NCI-H510A (cell line): ENCODE measurements at regions not wholly inside any gene's neighbourhood (a gene's known extent, or its start where the extent isn't known, plus 50 kb on each side); places are given as distances from the start of the nearest gene placed in this dataset.
"Not testable (repeated sequence)": the region's sequence is repeated elsewhere in the genome, so short reads cannot be mapped to it uniquely, and the experiment has no call there.

Experiments
- DNase-seq: peaks from one replicate; lab custom pipeline; 2025; lab: John Stamatoyannopoulos, UW

GRCh38 chr5:92629574-92629973 is 951.4 kb downstream of the NR2F1-AS1 start:
- no peak for DNase-seq

GRCh38 chr5:92629000-92629399 is 952.0 kb downstream of the NR2F1-AS1 start:
- no peak for DNase-seq

DNA sequence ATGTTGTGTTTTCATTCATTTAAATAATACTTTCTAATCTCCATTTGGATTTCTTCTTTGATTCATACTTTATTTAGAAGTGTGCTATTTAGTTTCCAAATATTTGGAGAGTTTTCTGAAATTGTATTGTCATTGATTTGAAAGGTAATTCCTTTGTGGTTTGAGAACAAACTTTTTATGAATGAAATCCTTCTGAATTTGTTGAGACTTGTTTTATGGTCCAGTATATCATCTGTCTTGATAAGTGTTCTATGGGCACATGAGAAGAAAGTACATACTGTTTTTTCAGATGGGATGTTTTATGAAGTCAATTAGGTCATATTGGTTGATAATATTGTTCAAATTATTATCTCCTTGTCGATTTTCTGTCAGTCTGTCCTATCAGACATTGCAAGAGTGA is 953.8 kb downstream of the NR2F1-AS1 start:
- no peak for DNase-seq

GRCh38 chr5:92616085-92616484 is 964.9 kb downstream of the NR2F1-AS1 start:
- DNase-seq = no peak

- DNase-seq = no peak
These were observed 967.5 kb downstream of the NR2F1-AS1 start for GRCh38 chr5:92613546-92613945.

- not testable (repeated sequence) for DNase-seq
These were observed 970.6 kb downstream of the NR2F1-AS1 start for GRCh38 chr5:92610435-92610834.

- no peak for DNase-seq
These were observed 975.4 kb downstream of the NR2F1-AS1 start for GRCh38 chr5:92605591-92605990.

DNA sequence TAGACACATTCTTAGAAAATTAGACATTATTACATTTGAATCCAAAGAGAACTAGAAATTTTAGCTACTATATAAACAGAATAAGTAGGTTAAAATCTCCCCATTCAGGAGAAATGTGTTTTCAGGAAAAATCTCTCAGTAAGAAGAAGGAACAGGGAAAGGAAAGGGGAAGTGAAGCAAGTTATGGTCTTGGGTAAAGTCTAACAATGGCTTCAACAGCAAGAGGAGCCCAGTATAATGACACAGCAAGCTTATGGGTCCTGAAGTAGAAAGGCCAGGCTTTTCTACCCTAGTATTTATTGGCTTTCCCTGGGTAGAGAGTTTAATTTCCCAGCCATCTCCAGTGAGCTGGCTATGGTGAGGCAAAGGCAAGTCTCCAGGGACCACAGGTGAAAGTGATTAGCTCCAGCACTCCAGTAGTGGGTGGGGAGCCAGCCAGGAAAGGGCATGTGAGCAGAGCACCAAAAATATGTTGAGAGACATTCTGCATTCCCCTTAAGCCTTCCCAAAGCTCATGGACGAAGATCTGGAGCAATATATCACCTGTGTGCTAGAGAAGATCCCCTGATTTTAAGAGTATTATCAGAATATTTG is 981.7 kb downstream of the NR2F1-AS1 start:
- DNase-seq = no peak

- DNase-seq = no peak
These were observed 987.0 kb downstream of the NR2F1-AS1 start for GRCh38 chr5:92594031-92594430.

DNA sequence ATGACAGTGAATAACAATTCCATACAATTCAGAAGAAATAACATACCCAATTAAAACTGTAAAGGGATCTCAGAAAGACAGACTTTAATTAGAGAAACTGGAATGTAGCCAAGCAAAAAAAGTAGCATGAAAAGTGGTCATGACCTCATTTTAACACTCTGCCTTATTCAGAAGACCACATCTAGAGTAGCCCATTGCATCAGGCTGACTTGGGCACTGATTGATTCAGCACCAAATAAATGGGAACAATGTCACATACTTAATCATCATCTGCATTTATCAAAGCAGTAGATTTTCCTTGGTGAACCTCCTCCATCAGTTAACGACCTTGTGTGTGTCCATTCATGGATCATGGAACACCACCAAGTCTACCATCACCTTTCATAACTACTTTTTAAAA is 992.1 kb downstream of the NR2F1-AS1 start:
- no peak for DNase-seq

DNA sequence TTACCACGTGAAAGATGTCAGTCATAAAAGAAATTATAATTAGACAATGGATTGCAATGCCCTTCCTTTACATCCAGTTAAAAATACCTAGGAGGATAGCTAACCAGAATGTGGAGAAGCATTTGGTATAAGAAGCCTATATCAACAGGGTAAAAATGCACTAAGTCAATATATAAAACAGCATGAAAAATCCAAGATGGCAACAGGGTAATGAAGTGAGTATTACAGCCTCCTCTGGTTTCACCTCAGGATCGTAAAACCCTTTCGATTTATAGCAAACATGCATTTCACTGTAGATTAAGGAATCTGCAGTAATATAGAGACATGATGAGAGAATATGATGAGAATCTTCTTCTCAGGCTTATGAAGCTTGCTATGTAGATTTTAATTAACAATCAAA is 999.3 kb downstream of the NR2F1-AS1 start:
- no peak for DNase-seq

GRCh38 chr5:92581249-92581648 is 999.8 kb downstream of the NR2F1-AS1 start:
- DNase-seq = no peak

- no peak for DNase-seq
These were observed 1000.2 kb downstream of the NR2F1-AS1 start for GRCh38 chr5:92580814-92581213.

GRCh38 chr5:92574023-92574422 is 1007.0 kb downstream of the NR2F1-AS1 start:
- no peak for DNase-seq

DNA sequence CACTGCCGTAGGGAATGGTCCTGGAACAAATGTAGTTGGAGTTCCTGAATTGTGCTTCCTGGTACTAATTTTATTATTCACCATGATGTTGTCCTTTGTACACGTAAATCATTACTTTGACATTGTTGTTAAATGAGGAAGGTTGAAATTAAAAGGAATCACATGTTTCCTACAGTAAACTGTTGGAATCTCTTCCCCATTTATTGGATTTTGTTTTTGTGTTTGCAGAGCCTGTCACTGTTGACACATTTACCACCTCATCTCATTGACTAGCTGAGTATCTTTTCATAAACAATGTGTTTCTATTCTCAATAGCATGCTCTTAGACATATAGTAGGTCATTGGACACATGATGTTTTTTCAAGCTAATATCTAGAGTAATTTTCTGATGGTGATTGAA is 1012.5 kb downstream of the NR2F1-AS1 start:
- no peak for DNase-seq

DNA sequence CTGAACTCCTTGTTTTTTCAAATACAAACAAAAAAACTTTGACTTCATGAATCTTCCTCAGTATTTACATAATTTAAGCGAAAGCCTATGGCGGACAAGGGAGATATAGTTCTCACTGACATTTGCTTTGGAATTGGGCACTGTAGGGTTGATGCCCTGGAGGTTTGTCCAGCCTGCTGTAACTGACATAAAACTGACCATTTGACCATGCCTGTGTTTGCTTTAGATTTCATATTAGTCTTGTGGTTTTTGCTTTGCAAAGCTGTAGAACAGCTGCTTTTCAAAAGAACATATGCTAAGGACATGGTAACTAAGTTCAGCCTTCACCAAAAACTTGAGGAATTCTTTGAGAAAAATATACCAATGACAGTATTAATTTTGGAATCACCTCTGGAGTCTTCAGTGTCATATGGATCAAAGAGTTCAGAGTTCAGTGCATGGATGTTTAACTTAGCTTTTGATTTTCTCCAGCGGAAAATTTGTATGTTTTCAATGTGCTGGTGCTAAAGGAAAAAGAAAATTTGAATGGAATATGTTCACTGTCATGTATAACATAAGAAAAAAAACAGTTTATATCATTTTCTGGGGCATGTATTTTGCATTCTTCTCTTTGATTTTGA is 1013.1 kb downstream of the NR2F1-AS1 start:
- no peak for DNase-seq

- no peak for DNase-seq
These were observed 1014.8 kb downstream of the NR2F1-AS1 start for GRCh38 chr5:92566113-92566786.

GRCh38 chr5:92565673-92566072 is 1015.3 kb downstream of the NR2F1-AS1 start:
- no peak for DNase-seq

- DNase-seq = no peak
These were observed 1019.0 kb downstream of the NR2F1-AS1 start for GRCh38 chr5:92562065-92562464.

GRCh38 chr5:92561411-92561959 is 1019.5 kb downstream of the NR2F1-AS1 start:
- DNase-seq = no peak

- no peak for DNase-seq
These were observed 1020.2 kb downstream of the NR2F1-AS1 start for GRCh38 chr5:92560698-92561401.

DNA sequence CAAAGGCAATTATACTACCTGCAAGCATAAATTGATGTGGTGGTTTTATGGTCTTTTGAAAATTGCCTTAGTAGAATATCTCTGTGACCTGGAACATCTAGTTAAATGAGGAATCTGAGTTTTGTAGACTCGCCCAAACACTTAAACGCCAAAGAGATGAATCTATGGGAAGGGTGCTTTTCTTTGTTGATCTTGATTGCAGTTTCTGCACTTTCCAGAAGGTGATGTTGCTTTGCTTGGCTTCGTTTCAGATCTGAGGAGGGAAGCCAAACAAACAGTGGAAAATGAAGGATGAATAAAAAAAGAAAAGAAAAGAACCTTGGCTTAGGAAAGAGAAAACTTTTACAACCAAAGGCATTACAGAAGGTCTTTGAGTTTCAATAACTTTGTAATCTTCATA is 1021.2 kb downstream of the NR2F1-AS1 start:
- no peak for DNase-seq

GRCh38 chr5:92559331-92559730 is 1021.7 kb downstream of the NR2F1-AS1 start:
- DNase-seq = no peak
